Common myeloid progenitor, CD34-positive (primary cell): ENCODE measurements at regions not wholly inside any gene's neighbourhood (a gene's known extent, or its start where the extent isn't known, plus 50 kb on each side); places are given as distances from the start of the nearest gene placed in this dataset.

Experiments used
- CTCF ChIA-PET: fragments of 350-600 bp; sonication (Branson Sonifier 250); formaldehyde crosslinking; loops from one replicate; lab custom pipeline; 2021; ENCODE audit warnings: antibody characterized with exemption; lab: Charles Lee
- POLR2A ChIA-PET: fragments of 350-600 bp; sonication (Branson Sonifier 250); formaldehyde crosslinking; loops from one replicate; lab custom pipeline; 2021; ENCODE audit warnings: antibody characterized with exemption; lab: Charles Lee
- DNase-seq, 3 donors: peaks; one replicate each; pipeline versions ENCODE4 v3.0.0 to v3.0.0-alpha.2; 2013
- H3K27ac ChIP-seq, 2 experiments: 1 replicate in 1 of 2; 2 replicates in 1 of 2; pipeline ENCODE4 v1.7.0; 2013; ENCODE audit warnings: inconsistent platforms in 2 of 2, low read length in 2 of 2, mild to moderate bottlenecking in 2 of 2, low read depth in 1 of 2, moderate library complexity in 1 of 2; ENCODE audit not compliant: severe bottlenecking in 2 of 2, insufficient read depth in 1 of 2, poor library complexity in 1 of 2
- H3K27me3 ChIP-seq, 5 experiments: replicated peaks in 2 of 5; 1 replicate in 3 of 5; 2 replicates in 2 of 5; pipeline versions ENCODE4 v1.6.1 to v1.7.0; 2013; ENCODE audit warnings: low read length in 4 of 5, mild to moderate bottlenecking in 2 of 5, moderate library complexity in 2 of 5, inconsistent platforms in 1 of 5; ENCODE audit not compliant: insufficient read depth in 5 of 5, control insufficient read depth in 4 of 5
- H3K36me3 ChIP-seq, 4 experiments: 1 replicate in 2 of 4; 2 replicates in 2 of 4; pipeline versions ENCODE4 v1.6.1 to v1.7.0; 2013; ENCODE audit warnings: low read length in 3 of 4, control low read depth in 1 of 4, mild to moderate bottlenecking in 1 of 4; ENCODE audit not compliant: control insufficient read depth in 4 of 4, insufficient read depth in 4 of 4
- H3K4me1 ChIP-seq, 4 experiments: 1 replicate in 3 of 4; 2 replicates in 1 of 4; pipeline versions ENCODE4 v1.6.1 to v1.7.1; 2013; ENCODE audit warnings: low read length in 3 of 4, mild to moderate bottlenecking in 3 of 4, control low read depth in 1 of 4, inconsistent platforms in 1 of 4, moderate library complexity in 1 of 4; ENCODE audit not compliant: control insufficient read depth in 4 of 4, insufficient read depth in 4 of 4; ENCODE audit errors: control extremely low read depth in 1 of 4
- H3K4me3 ChIP-seq, 7 experiments: 1 replicate in 4 of 7; 2 replicates in 3 of 7; pipeline versions ENCODE4 v1.5.1 to v1.7.0; 2013; ENCODE audit warnings: mild to moderate bottlenecking in 7 of 7, low read length in 6 of 7, moderate library complexity in 6 of 7, inconsistent platforms in 2 of 7, low read depth in 2 of 7, control low read depth in 1 of 7; ENCODE audit not compliant: insufficient read depth in 4 of 7, control insufficient read depth in 1 of 7; ENCODE audit errors: extremely low read depth in 1 of 7
- H3K9me3 ChIP-seq, 5 experiments: 1 replicate in 4 of 5; 2 replicates in 1 of 5; pipeline versions ENCODE4 v1.6.1 to v1.7.1; 2013; ENCODE audit warnings: low read length in 4 of 5, mild to moderate bottlenecking in 2 of 5, inconsistent platforms in 1 of 5, low read depth in 1 of 5, moderate library complexity in 1 of 5; ENCODE audit not compliant: control insufficient read depth in 4 of 5, insufficient read depth in 2 of 5; ENCODE audit errors: control extremely low read depth in 1 of 5
- WGBS: methylation state at CpG from one replicate; pipeline ENCODE4 v1.1.5; 2013; ENCODE audit not compliant: insufficient coverage; 5-methylcytosine and 5-hydroxymethylcytosine counted together

- Histone ChIP-seq H3K27me3 (no peaks in the 10 kb centered on the region), H3K36me3 (no peaks in the 10 kb centered on the region), H3K4me3 (no peak overlapping the region), H3K4me1 (no peaks in the 10 kb centered on the region), H3K9me3 (no peaks in the 10 kb centered on the region), H3K27ac (no peak overlapping the region)
- DNase-seq: no peak
- 91% methylated on average over 4 of the region's 4 CpGs for WGBS
- POLR2A ChIA-PET: no interaction called here
- CTCF ChIA-PET: no interaction called here
Measured at GRCh38 chr2:150733051-150733618, 245.7 kb upstream of the RND3 start.

GRCh38 chr2:150732491-150732890 lies 245.0 kb upstream of the RND3 start:
- DNase-seq: no peak
- ChIA-PET POLR2A (no interaction called here), CTCF (no interaction called here)
- no peaks in the 10 kb centered on the region for H3K27me3 ChIP-seq
- 60% methylated on average over 1 of the region's 1 CpG for WGBS
- no peak overlapping the region for H3K4me3 ChIP-seq
- H3K27ac ChIP-seq: no peak overlapping the region
- no peaks in the 10 kb centered on the region for H3K9me3 ChIP-seq
- H3K36me3 ChIP-seq: no peaks in the 10 kb centered on the region
- H3K4me1 ChIP-seq: no peaks in the 10 kb centered on the region

- H3K27ac ChIP-seq: no peak overlapping the region
- ChIA-PET CTCF (no interaction called here), POLR2A (no interaction called here)
- no peaks in the 10 kb centered on the region for H3K27me3 ChIP-seq
- H3K4me3 ChIP-seq: no peak overlapping the region
- no peaks in the 10 kb centered on the region for H3K9me3 ChIP-seq
- no peaks in the 10 kb centered on the region for H3K4me1 ChIP-seq
- H3K36me3 ChIP-seq: no peaks in the 10 kb centered on the region
- DNase-seq: no peak
Measured at GRCh38 chr2:150732064-150732463, 244.6 kb upstream of the RND3 start.

GRCh38 chr2:150729495-150729955 lies 242.1 kb upstream of the RND3 start:
- H3K9me3 ChIP-seq: no peaks in the 10 kb centered on the region
- DNase-seq: no peak
- 100% methylated on average over 1 of the region's 4 CpGs for WGBS
- no peaks in the 10 kb centered on the region for H3K36me3 ChIP-seq
- H3K4me3 ChIP-seq: no peak overlapping the region
- POLR2A ChIA-PET: no interaction called here
- no peak overlapping the region for H3K27ac ChIP-seq
- no peaks in the 10 kb centered on the region for H3K4me1 ChIP-seq
- CTCF ChIA-PET: no interaction called here
- H3K27me3 ChIP-seq: no peaks in the 10 kb centered on the region

- no CpG with 5 or more reads among the region's 1 CpG for WGBS
- H3K4me1 ChIP-seq: no peaks in the 10 kb centered on the region
- POLR2A ChIA-PET: no interaction called here
- DNase-seq: no peak
- H3K27ac ChIP-seq: no peak overlapping the region
- no peak overlapping the region for H3K4me3 ChIP-seq
- CTCF ChIA-PET: no interaction called here
- H3K9me3 ChIP-seq: no peaks in the 10 kb centered on the region
- no peaks in the 10 kb centered on the region for H3K36me3 ChIP-seq
- no peaks in the 10 kb centered on the region for H3K27me3 ChIP-seq
Measured at GRCh38 chr2:150718280-150718679, 230.8 kb upstream of the RND3 start.

GRCh38 chr2:150716186-150716585 lies 228.7 kb upstream of the RND3 start:
- no CpG with 5 or more reads among the region's 1 CpG for whole genome bisulfite sequencing
- CTCF ChIA-PET: no interaction called here

GRCh38 chr2:150715501-150715900 lies 228.0 kb upstream of the RND3 start:
- Histone ChIP-seq H3K4me1 (no peaks in the 10 kb centered on the region), H3K27ac (no peak overlapping the region), H3K9me3 (no peaks in the 10 kb centered on the region), H3K36me3 (no peaks in the 10 kb centered on the region), H3K27me3 (no peaks in the 10 kb centered on the region), H3K4me3 (no peak overlapping the region)
- DNase-seq: no peak
- 74% methylated on average over 3 of the region's 4 CpGs for WGBS
- ChIA-PET CTCF (no interaction called here), POLR2A (no interaction called here)

More at GRCh38 chr2:150716186-150716585, 228.7 kb upstream of the RND3 start:
- no peaks in the 10 kb centered on the region for H3K4me1 ChIP-seq
- no peaks in the 10 kb centered on the region for H3K27me3 ChIP-seq
- no peaks in the 10 kb centered on the region for H3K36me3 ChIP-seq
- H3K9me3 ChIP-seq: no peaks in the 10 kb centered on the region
- H3K4me3 ChIP-seq: no peak overlapping the region
- DNase-seq: no peak
- no peak overlapping the region for H3K27ac ChIP-seq
- POLR2A ChIA-PET: no interaction called here
